GM12891 (cell line): ENCODE measurements at regions not wholly inside any gene's neighbourhood (a gene's known extent, or its start where the extent isn't known, plus 50 kb on each side); places are given as distances from the start of the nearest gene placed in this dataset.

Experiments
- POLR2A ChIP-seq: IDR thresholded peaks from 2 replicates; pipeline ENCODE4 v1.6.1; 2011; ENCODE audit warnings: low read depth, low read length, control low read depth
- POLR2AphosphoS5 ChIP-seq: IDR thresholded peaks from 2 replicates; pipeline ENCODE4 v1.6.1; 2011; ENCODE audit warnings: low read depth, low read length, control low read depth
- SPI1 ChIP-seq: IDR thresholded peaks from 2 replicates; pipeline ENCODE4 v1.6.1; 2011; ENCODE audit warnings: low read depth, low read length, control low read depth
- TAF1 ChIP-seq: IDR thresholded peaks from 2 replicates; pipeline ENCODE4 v1.6.1; 2011; ENCODE audit warnings: low read depth, low read length, control low read depth

- TF ChIP-seq TAF1 (no peak), POLR2A (no peak), POLR2AphosphoS5 (no peak), SPI1 (no peak)
These were observed 228.1 kb upstream of the C11orf87 start for GRCh38 chr11:109193880-109194279.
